ENCODE measurements at regions not wholly inside any gene's neighbourhood (a gene's known extent, or its start where the extent isn't known, plus 50 kb on each side); places are given as distances from the start of the nearest gene placed in this dataset.

DNA sequence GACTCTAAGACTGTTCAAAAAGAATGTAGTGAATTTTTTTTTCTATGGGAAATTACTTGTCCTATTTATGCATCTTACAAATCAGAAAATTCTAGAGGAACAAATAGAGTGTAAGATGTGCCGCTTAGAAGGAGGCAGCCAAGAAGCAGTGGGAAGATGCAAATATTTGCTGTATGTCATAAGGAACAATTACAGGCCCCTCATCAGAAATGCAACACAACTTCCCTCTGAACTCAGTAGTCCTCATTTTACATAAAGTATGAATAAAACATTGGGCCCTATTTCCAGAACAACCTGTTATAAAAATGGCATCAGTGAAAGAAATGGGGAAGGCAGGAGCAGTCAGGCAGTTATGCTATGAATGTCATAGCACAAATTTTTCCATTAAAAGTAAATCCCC is 50.7 kb upstream of the SCG2 start:
- no peak overlapping the region for H3K4me3 ChIP-seq (ENCODE audit: control insufficient read depth, low read depth, low read length)
- TF ChIP-seq, protein P1, sequence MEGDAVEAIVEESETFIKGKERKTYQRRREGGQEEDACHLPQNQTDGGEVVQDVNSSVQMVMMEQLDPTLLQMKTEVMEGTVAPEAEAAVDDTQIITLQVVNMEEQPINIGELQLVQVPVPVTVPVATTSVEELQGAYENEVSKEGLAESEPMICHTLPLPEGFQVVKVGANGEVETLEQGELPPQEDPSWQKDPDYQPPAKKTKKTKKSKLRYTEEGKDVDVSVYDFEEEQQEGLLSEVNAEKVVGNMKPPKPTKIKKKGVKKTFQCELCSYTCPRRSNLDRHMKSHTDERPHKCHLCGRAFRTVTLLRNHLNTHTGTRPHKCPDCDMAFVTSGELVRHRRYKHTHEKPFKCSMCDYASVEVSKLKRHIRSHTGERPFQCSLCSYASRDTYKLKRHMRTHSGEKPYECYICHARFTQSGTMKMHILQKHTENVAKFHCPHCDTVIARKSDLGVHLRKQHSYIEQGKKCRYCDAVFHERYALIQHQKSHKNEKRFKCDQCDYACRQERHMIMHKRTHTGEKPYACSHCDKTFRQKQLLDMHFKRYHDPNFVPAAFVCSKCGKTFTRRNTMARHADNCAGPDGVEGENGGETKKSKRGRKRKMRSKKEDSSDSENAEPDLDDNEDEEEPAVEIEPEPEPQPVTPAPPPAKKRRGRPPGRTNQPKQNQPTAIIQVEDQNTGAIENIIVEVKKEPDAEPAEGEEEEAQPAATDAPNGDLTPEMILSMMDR (conservative IDR thresholded peaks at IDR 0.05; ENCODE audit: control insufficient read depth, insufficient read depth, low read depth, low read length) = no peak
- DNase-seq (ENCODE audit: low read depth) = no peak

- TF ChIP-seq, protein P1 (conservative IDR thresholded peaks at IDR 0.05; ENCODE audit: control insufficient read depth, insufficient read depth, low read depth, low read length) = no peak
- H3K4me3 ChIP-seq (ENCODE audit: control insufficient read depth, low read depth, low read length) = no peak overlapping the region
- no peak for DNase-seq (ENCODE audit: low read depth)
Measured at GRCh38 chr2:223652122-223652521, 50.0 kb upstream of the SCG2 start.
